ENCODE measurements at regions not wholly inside any gene's neighbourhood (a gene's known extent, or its start where the extent isn't known, plus 50 kb on each side); places are given as distances from the start of the nearest gene placed in this dataset.

DNA sequence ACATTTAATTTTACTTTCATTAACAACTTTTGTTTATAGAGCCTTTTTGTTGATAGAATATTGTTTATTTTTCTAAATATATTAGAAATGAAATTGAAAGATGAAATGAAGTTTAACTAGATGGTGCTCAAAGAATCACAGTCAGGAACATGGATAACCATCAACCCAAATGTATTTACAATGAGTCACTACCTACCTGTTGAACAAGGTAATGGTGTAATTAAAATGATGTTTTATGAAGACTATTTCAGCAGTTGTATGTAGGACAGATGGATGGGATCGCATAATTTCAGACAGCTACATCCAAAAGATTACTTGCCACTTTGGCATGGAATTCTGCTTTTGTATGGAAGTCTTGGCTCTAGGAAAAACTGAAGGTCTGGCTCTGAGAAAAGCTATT is 403.6 kb upstream of the SLC10A2 start:
- TF ChIP-seq, protein P1, sequence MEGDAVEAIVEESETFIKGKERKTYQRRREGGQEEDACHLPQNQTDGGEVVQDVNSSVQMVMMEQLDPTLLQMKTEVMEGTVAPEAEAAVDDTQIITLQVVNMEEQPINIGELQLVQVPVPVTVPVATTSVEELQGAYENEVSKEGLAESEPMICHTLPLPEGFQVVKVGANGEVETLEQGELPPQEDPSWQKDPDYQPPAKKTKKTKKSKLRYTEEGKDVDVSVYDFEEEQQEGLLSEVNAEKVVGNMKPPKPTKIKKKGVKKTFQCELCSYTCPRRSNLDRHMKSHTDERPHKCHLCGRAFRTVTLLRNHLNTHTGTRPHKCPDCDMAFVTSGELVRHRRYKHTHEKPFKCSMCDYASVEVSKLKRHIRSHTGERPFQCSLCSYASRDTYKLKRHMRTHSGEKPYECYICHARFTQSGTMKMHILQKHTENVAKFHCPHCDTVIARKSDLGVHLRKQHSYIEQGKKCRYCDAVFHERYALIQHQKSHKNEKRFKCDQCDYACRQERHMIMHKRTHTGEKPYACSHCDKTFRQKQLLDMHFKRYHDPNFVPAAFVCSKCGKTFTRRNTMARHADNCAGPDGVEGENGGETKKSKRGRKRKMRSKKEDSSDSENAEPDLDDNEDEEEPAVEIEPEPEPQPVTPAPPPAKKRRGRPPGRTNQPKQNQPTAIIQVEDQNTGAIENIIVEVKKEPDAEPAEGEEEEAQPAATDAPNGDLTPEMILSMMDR (IDR thresholded peaks at IDR 0.05; ENCODE audit: low read depth, low read length): no peak
- TF ChIP-seq MAX (IDR thresholded peaks at IDR 0.05; ENCODE audit: low read depth, low read length): no peak
- no peak for TF ChIP-seq POLR2A (IDR thresholded peaks at IDR 0.05; ENCODE audit: extremely low read depth, insufficient read length)
- no peak for TF ChIP-seq MYC (IDR thresholded peaks at IDR 0.05; ENCODE audit: low read depth, low read length)

All from NB4 (cell line).